Stimulated activated CD8-positive, alpha-beta memory T cell treated with anti-CD3 and anti-CD28 coated beads, Interleukin-4, amount 100 ng/mL, for 48 hours (primary cell): ENCODE measurements at regions not wholly inside any gene's neighbourhood (a gene's known extent, or its start where the extent isn't known, plus 50 kb on each side); places are given as distances from the start of the nearest gene placed in this dataset.
"Not testable (repeated sequence)": the region's sequence is repeated elsewhere in the genome, so short reads cannot be mapped to it uniquely, and the experiment has no call there.

ENCODE experiments used
- DNase-seq: peaks from one replicate; pipeline ENCODE4 v3.0.0-alpha.2; 2020

- no peak for DNase-seq
Measured at GRCh38 chr6:113755449-113756289, 101.5 kb upstream of the MARCKS start.

DNA sequence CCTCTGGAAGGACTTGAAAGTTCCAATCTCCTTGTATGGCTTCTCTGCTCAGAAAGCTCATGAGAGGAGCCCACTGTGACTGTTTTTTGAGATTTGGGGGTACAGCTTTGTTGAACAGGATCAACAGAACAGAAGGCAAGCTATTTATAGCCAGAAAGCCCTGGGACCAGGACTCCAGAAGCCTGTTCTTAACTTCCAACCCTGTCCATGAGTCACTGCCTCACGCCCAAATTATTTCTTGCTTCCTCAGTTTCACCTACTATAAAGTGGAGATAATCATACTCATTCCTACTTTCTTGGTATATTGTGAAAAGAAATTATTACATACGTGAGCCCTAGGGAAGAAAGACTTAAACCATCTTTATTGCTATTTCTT lies 100.9 kb upstream of the MARCKS start:
- no peak for DNase-seq

- DNase-seq: no peak
Measured at GRCh38 chr6:113758214-113758613, 98.9 kb upstream of the MARCKS start.

DNA sequence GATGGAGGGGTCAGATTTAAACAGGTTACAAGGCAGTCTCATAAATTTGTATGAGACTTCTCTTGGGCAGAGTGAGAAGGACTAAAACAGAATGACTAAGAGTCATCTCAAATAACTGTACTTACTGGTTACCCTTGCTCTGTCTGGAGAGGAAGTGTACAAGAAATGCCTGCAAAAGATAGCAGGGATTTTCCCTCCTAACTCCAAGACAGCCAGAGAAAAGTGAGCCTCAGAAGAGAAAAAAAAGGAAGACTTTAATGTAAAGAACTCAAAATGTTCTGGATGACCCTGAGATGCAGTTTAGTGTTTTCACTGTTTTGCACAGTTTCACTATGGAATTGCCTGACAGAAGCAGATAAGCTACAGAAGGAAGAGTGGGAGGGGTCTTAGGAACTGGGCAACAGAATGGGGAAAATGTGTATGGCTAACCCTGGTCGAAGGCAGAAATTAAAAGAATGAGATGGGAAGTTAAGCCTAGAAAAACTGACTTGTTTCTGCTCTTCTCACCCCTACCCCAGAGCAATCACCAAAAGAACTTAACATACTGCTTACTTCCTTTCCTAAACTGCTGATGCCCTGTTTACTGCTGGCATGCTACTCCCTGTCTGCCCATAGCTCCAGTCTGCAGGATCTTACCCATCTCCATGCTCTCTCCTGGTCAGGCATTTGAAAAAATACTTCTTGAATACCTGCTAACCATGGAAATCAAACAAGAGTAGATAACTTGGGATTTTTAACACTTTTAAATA lies 98.1 kb upstream of the MARCKS start:
- DNase-seq: no peak

GRCh38 chr6:113762641-113763040 lies 94.5 kb upstream of the MARCKS start:
- no peak for DNase-seq

- no peak for DNase-seq
Measured at GRCh38 chr6:113763311-113763766, 93.8 kb upstream of the MARCKS start.

DNA sequence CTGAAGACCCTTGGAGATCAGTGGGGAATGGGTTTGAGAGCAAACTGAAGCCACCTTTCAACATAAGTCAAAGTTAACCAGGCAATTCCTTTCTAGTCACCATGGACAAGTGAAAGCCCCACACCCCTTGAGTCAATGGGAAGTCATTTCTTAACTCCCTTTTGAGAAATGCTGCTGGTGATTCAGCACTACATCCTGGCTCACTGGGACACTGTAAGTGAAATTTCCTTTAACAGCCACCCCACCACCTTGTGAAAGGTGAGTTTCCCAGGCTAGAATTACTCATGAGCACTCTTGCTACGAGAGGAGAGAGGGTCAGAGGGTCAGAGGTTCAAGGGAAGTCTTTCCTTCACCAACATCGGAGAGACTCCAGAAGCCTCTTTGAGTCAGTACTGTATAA lies 93.3 kb upstream of the MARCKS start:
- DNase-seq: no peak

- DNase-seq: no peak
Measured at GRCh38 chr6:113765909-113766308, 91.2 kb upstream of the MARCKS start.

GRCh38 chr6:113767985-113768384 lies 89.2 kb upstream of the MARCKS start:
- DNase-seq: no peak

- no peak for DNase-seq
Measured at GRCh38 chr6:113772961-113773360, 84.2 kb upstream of the MARCKS start.

DNA sequence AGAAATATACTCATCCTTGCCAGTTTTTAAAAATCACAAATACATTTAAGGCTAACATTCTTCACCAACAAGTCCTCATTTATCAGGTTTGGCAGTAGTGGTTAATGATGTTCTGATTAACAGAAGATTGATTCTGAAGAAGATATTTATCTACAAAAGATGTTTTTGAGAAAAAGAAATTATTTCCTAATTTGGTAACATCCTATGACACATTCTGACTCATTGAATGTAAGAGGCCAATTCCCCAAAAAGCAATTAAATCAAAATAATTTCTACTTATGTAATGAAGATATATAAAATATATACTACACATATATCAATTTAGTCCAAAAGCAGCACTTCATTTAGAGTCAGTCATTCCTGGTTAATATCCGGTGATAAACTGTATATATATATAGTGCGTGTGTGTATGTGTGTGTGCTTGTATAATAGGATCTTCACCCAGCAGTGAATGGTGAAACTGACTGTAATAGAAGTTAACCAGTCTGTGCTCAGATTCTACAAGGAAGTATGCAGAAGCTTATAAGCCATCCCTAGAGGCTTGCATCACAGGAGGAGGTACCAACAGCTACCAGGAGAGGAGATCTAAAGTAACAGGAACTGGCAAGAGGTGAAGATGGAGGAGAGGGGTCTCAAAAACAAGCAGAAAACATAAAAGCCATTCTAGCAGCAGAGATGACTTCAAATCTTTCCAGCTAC lies 82.9 kb upstream of the MARCKS start:
- DNase-seq: no peak

- DNase-seq: no peak
Measured at GRCh38 chr6:113776998-113777397, 80.1 kb upstream of the MARCKS start.

DNA sequence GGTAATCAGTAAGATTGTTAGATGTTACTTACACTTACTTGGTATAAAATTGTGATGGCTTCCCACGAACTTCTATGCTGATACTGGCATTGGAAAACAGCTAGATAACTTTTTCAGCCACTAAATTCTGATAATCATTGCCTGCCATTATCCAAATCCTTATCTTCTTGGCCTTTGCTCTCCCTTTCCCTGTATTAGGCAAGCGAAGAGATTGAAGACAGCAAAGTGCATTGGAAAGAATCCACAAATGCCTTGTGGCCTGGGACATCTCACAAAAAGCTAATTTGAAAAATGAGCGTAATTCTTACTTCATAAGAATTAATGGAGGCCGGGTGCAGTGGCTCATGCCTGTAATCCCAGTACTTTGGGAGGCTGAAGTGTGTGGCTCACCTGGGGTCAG lies 79.5 kb upstream of the MARCKS start:
- no peak for DNase-seq

DNA sequence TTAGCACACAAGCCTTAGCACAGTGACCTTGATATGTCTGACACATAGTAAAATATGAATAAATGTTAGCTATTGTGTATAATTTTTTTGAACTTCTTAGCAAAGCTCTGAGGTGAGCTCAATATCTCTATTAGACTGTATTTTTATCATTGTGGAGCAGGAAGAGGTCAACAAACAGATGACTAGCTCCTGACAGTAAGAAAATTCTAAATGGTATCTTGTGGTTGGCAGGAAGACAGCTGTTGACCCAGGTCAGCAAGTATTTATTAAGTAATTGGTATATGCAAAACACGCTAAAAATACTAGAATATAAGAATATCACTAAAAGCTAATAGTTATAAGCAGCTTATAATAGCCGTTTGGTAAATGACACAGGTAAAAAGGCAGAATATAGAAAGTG lies 77.5 kb upstream of the MARCKS start:
- no peak for DNase-seq

GRCh38 chr6:113782636-113783035 lies 74.5 kb upstream of the MARCKS start:
- no peak for DNase-seq

- DNase-seq: no peak
Measured at GRCh38 chr6:113786168-113786567, 71.0 kb upstream of the MARCKS start.

DNA sequence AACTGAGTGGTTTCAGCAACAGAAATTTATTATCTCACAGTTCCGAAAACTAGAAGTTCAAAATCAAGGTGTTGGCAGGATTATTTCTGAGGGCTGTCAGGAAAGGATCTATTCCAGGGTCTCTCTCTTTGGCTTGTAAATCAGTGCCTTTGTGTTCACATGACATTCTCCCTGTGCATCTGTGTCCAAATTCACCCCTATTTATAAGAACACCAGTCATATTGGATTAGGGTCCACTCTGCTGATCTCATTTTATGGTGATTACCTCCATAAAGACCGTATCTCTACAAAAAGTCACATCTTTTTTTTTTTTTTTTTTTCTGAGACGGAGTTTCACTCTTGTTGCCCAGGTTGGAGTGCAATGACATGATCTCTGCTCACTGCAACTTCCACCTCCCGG lies 68.6 kb upstream of the MARCKS start:
- no peak for DNase-seq

GRCh38 chr6:113791225-113791624 lies 65.9 kb upstream of the MARCKS start:
- DNase-seq: not testable (repeated sequence)

GRCh38 chr6:113795371-113795770 lies 61.8 kb upstream of the MARCKS start:
- DNase-seq: not testable (repeated sequence)

DNA sequence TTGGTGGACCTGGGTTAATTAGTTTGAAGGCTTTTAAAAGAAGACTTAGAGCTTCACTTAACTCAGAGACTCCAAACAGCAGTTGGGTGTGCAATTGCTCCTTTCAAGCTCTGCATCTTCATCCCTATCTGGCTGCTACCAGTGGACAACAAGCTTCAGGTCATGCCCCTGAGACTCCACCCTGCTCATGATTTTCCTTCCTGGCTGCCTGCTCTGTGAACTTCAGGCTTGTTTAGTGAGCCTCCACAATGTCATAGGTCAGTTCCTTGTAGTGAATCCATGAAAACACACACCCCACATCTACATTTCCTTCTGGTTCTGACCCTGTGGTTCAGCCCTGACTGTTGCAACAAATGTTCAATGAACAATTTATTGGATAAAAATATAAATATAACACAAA lies 61.1 kb upstream of the MARCKS start:
- no peak for DNase-seq

DNA sequence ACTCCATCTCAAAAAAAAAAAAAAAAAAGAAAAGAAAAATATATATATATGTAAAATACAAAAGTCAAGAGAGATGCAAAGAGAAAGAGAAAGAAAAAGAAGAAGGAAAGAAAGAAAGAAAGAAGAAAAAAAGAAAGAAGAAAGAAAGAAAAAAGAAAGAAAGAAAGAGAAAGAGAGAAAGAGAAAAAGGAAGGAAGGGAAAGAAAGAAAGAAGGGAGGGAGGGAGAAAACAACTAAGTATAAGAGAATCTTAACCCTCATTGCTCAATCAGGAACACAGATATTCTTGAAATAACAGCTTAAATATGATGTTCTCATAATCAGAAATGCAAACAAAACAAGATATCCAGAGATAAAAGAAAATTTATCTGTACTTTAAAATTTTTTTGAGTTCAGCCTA lies 54.4 kb upstream of the MARCKS start:
- no peak for DNase-seq

DNA sequence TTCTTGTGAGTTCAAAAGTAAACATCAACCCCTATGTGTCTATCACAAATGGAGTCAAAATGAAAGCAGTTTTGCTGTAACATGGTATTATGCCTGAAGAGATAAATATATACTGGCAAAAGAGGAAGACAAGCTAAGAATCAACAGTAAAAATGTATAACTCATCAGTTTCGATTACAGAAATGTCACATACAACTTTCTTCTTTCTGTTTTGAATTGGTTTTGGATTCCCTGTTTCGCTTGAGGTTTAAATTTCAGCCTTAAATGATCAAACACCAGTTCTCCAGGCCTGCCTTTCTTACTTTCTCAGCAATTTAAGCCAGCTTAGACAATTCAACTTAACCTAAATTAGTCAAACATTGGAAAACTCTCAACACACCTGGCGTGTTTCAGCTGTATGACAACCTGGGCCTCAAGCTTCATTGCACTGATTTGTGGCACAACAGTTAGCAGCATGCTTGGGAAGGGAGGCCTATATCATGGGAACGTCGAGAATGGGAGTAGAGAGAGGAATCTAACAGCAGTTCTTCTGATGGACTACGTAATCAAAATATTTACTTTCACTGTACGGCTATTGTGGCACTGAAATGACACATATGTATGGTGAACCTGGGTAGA lies 51.9 kb upstream of the MARCKS start:
- DNase-seq: no peak

GRCh38 chr6:113805811-113806495 lies 51.2 kb upstream of the MARCKS start:
- no peak for DNase-seq
